Hepatocyte (in vitro differentiated cells): ENCODE measurements at regions not wholly inside any gene's neighbourhood (a gene's known extent, or its start where the extent isn't known, plus 50 kb on each side); places are given as distances from the start of the nearest gene placed in this dataset.

Experiments
- DNase-seq: peaks from one replicate; pipeline ENCODE4 v3.0.0-alpha.2; 2016; ENCODE audit warnings: low spot score
- H2AFZ ChIP-seq: fragments of 200-600 bp; sonication (generic); 2 replicates; pipeline ENCODE4 v1.6.0; 2016; ENCODE audit warnings: antibody characterized with exemption, mild to moderate bottlenecking
- H3K27ac ChIP-seq: fragments of 200-600 bp; sonication (generic); 2 replicates; pipeline ENCODE4 v1.5.1; 2016; ENCODE audit warnings: mild to moderate bottlenecking
- H3K27me3 ChIP-seq: fragments of 200-600 bp; sonication (generic); 2 replicates; pipeline ENCODE4 v1.6.1; 2016
- H3K36me3 ChIP-seq: fragments of 200-600 bp; sonication (generic); replicated peaks from 2 replicates; pipeline ENCODE4 v1.5.1; 2016; ENCODE audit warnings: low read depth; ENCODE audit not compliant: insufficient read depth
- H3K4me1 ChIP-seq: fragments of 200-600 bp; sonication (generic); 2 replicates; pipeline ENCODE4 v1.5.1; 2016; ENCODE audit warnings: mild to moderate bottlenecking, moderate library complexity; ENCODE audit not compliant: insufficient read depth
- H3K4me2 ChIP-seq: fragments of 200-600 bp; sonication (generic); 2 replicates; pipeline ENCODE4 v1.6.0; 2016
- H3K4me3 ChIP-seq: fragments of 200-600 bp; sonication (generic); 2 replicates; pipeline ENCODE4 v1.5.1; 2016; ENCODE audit warnings: mild to moderate bottlenecking
- H3K79me2 ChIP-seq: fragments of 200-600 bp; sonication (generic); 2 replicates; pipeline ENCODE4 v1.6.0; 2017; ENCODE audit warnings: mild to moderate bottlenecking
- H3K9me2 ChIP-seq: fragments of 200-600 bp; sonication (generic); replicated peaks from 2 replicates; pipeline ENCODE4 v1.6.0; 2017; ENCODE audit warnings: mild to moderate bottlenecking; ENCODE audit not compliant: insufficient read depth
- H3K9me3 ChIP-seq: fragments of 200-600 bp; sonication (generic); 2 replicates; pipeline ENCODE4 v1.5.1; 2016; ENCODE audit warnings: low read depth, mild to moderate bottlenecking
- H4K20me1 ChIP-seq: fragments of 200-600 bp; sonication (generic); 2 replicates; pipeline ENCODE4 v1.6.0; 2016; ENCODE audit warnings: mild to moderate bottlenecking; ENCODE audit not compliant: insufficient read depth, poor library complexity, severe bottlenecking
- EZH2 ChIP-seq: fragments of 200-600 bp; sonication (generic); IDR thresholded peaks from 2 replicates; pipeline ENCODE4 v1.6.1; 2016; ENCODE audit warnings: antibody characterized with exemption, mild to moderate bottlenecking, borderline replicate concordance
- EZH2phosphoT487 ChIP-seq: fragments of 200-600 bp; sonication (generic); IDR thresholded peaks from one replicate; pipeline ENCODE4 v1.6.1; 2018; ENCODE audit warnings: antibody characterized with exemption, mild to moderate bottlenecking, low read depth, moderate library complexity; ENCODE audit not compliant: unreplicated experiment, severe bottlenecking
- WGBS: methylation state at CpG from one replicate; pipeline ENCODE4 v1.1.6; 2016; ENCODE audit warnings: low lambda C conversion rate; ENCODE audit errors: missing lambda C conversion rate; 5-methylcytosine and 5-hydroxymethylcytosine counted together
- TF ChIP-seq, protein P1 (sequence below): fragments of 200-600 bp; sonication (generic); IDR thresholded peaks from 2 replicates; pipeline ENCODE4 v1.5.1; 2016; ENCODE audit warnings: antibody characterized with exemption, mild to moderate bottlenecking; ENCODE audit not compliant: poor library complexity

DNA sequence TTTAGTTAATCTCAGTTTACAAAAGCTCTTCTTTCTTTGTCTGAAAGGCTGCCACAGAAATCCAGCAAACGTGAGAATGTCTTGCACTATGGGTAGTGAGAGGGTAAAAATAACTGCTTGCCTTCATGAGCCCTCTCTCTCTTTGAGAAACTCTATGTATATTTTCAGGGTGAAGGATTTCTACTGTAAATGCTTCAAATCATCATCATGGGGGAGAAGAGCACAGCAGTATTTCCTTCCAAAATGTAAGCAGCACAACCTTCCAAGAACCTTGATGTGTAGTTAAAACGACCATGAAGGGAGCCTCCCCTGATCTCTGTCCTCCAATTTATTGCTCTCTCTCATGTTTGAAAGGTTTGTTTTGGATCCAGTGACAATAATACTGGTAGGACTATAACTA lies 141.3 kb upstream of the CENPW start:
- H3K36me3 ChIP-seq: no peaks in the 10 kb centered on the region
- no peaks in the 10 kb centered on the region for H3K4me1 ChIP-seq
- 47% methylated on average over 2 of the region's 2 CpGs for WGBS
- DNase-seq: no peak
- H3K4me2 ChIP-seq: no peak overlapping the region
- H3K4me3 ChIP-seq: no peak overlapping the region
- no peaks in the 10 kb centered on the region for H3K9me2 ChIP-seq
- no peaks in the 10 kb centered on the region for H3K9me3 ChIP-seq
- no peak overlapping the region for H3K27ac ChIP-seq
- no peak overlapping the region for H2AFZ ChIP-seq
- TF ChIP-seq, protein P1, sequence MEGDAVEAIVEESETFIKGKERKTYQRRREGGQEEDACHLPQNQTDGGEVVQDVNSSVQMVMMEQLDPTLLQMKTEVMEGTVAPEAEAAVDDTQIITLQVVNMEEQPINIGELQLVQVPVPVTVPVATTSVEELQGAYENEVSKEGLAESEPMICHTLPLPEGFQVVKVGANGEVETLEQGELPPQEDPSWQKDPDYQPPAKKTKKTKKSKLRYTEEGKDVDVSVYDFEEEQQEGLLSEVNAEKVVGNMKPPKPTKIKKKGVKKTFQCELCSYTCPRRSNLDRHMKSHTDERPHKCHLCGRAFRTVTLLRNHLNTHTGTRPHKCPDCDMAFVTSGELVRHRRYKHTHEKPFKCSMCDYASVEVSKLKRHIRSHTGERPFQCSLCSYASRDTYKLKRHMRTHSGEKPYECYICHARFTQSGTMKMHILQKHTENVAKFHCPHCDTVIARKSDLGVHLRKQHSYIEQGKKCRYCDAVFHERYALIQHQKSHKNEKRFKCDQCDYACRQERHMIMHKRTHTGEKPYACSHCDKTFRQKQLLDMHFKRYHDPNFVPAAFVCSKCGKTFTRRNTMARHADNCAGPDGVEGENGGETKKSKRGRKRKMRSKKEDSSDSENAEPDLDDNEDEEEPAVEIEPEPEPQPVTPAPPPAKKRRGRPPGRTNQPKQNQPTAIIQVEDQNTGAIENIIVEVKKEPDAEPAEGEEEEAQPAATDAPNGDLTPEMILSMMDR: no peak
- TF ChIP-seq EZH2phosphoT487: no peak
- no peak for TF ChIP-seq EZH2
- H4K20me1 ChIP-seq: no peaks in the 10 kb centered on the region
- H3K79me2 ChIP-seq: no peaks in the 10 kb centered on the region
- H3K27me3 ChIP-seq: no peaks in the 10 kb centered on the region

DNA sequence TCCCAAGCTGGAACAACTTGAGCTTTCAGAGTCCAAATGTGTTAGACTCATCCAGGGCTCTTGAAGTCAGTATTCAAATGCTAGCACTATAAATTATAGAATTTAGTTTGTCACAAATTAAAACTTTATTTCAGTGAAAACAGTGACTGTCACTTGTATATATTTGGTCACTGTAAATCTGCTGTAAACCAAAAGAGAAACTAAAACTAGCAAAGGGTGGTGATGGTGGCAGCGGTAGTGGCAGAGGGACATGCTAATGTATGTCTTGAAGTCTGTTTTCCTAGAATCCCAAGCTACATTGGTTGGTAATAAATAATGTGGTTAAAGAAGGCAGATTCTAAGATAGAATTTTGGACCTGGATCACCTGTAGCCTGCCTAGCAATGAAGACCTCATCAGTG lies 140.4 kb upstream of the CENPW start:
- Histone ChIP-seq H2AFZ (no peak overlapping the region), H3K9me3 (no peaks in the 10 kb centered on the region), H3K4me3 (no peak overlapping the region), H3K4me2 (no peak overlapping the region), H3K36me3 (no peaks in the 10 kb centered on the region), H3K27me3 (no peaks in the 10 kb centered on the region), H3K9me2 (no peaks in the 10 kb centered on the region), H3K4me1 (no peaks in the 10 kb centered on the region), H3K27ac (no peak overlapping the region), H4K20me1 (no peaks in the 10 kb centered on the region), H3K79me2 (no peaks in the 10 kb centered on the region)
- DNase-seq: no peak
- TF ChIP-seq EZH2phosphoT487: no peak
- no peak for TF ChIP-seq EZH2
- TF ChIP-seq, protein P1: no peak
- 100% methylated on average over 1 of the region's 1 CpG for WGBS

DNA sequence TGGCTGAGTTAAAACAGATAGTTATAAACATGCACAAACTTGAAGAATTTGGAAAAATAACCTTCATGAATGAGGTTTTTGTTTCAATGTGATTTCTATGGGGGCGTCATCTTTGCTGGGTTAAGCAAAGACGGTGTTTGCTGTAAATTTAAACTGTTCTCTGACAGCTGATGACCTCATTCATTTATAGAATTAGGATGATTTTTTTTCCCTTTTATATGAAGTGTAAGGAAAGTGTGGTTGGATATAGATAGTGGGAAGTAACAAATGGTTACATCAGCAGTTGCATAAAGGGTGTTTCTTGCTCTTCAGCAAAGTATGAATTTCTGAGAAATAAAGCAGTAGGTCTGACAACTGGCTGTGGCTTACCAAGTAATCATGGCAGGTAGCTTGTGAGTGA lies 137.2 kb upstream of the CENPW start:
- Histone ChIP-seq H3K9me3 (no peaks in the 10 kb centered on the region), H3K27me3 (no peaks in the 10 kb centered on the region), H2AFZ (no peak overlapping the region), H3K79me2 (no peaks in the 10 kb centered on the region), H3K4me3 (no peak overlapping the region), H3K27ac (no peak overlapping the region), H4K20me1 (no peaks in the 10 kb centered on the region), H3K4me1 (no peaks in the 10 kb centered on the region), H3K9me2 (no peaks in the 10 kb centered on the region), H3K36me3 (no peaks in the 10 kb centered on the region), H3K4me2 (no peak overlapping the region)
- 82% methylated on average over 2 of the region's 2 CpGs for WGBS
- TF ChIP-seq EZH2 (no peak), EZH2phosphoT487 (no peak)
- TF ChIP-seq, protein P1: no peak
- no peak for DNase-seq

DNA sequence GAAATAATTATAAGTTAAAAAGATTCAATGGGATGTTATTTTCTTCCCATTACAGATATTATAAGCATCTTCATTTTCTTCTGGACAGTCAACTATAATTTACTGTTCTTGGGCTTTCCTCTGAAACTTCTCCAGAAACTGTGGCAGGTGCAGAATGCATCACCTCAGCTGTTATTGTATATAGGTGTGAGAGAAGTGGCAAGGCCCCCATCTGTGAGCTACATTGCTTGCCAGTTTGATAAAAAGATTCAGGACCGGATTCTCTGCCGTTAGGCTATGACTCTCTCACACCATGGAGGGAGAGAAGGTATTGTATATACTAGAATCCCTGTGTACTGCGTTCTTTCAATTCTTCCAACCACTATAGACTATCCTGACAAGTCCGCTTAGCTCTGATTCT lies 135.8 kb upstream of the CENPW start:
- Histone ChIP-seq H3K27ac (no peak overlapping the region), H4K20me1 (no peaks in the 10 kb centered on the region), H3K4me1 (no peaks in the 10 kb centered on the region), H3K27me3 (no peaks in the 10 kb centered on the region), H3K9me2 (no peaks in the 10 kb centered on the region), H3K79me2 (no peaks in the 10 kb centered on the region), H3K36me3 (no peaks in the 10 kb centered on the region), H3K4me2 (no peak overlapping the region), H2AFZ (no peak overlapping the region), H3K4me3 (no peak overlapping the region), H3K9me3 (no peaks in the 10 kb centered on the region)
- no peak for DNase-seq
- WGBS: 93% methylated on average over 4 of the region's 4 CpGs
- no peak for TF ChIP-seq EZH2
- no peak for TF ChIP-seq EZH2phosphoT487
